LNCaP clone FGC (cell line): ENCODE measurements at regions not wholly inside any gene's neighbourhood (a gene's known extent, or its start where the extent isn't known, plus 50 kb on each side); places are given as distances from the start of the nearest gene placed in this dataset.

ENCODE experiments used
- DNase-seq: peaks from one replicate; pipeline ENCODE4 v3.0.0-alpha.2; 2011; ENCODE audit warnings: low read depth
- H3K4me3 ChIP-seq: 2 replicates; pipeline ENCODE4 v1.5.1; 2011; ENCODE audit warnings: mild to moderate bottlenecking, low read depth, low read length, control low read depth
- TF ChIP-seq, protein P1 (sequence below): IDR thresholded peaks from 2 replicates; pipeline ENCODE4 v1.5.1; 2012; ENCODE audit warnings: mild to moderate bottlenecking; ENCODE audit not compliant: control insufficient read depth, insufficient read depth; ENCODE audit errors: extremely low read depth

DNA sequence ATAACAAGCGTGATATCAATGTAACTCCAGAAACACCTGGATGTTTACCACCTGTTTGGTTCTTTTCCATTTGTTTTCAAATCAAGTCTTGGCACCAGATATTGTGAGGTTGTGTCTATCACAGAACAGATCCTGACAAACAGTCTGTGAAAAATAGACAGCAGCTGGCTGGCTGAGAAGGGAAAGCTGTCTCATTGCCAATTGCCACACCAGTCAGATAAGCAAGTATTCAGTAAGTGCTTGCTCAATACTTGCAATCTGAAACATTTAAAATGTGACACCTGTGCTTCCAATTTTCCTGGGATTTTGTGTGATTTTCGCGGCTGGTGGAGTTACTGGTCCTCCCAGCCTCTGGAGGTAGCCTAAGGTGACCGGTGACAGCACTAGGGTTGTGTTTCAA, 147.9 kb upstream of the MYO3A start:
- no peak for DNase-seq
- no peak overlapping the region for H3K4me3 ChIP-seq
- TF ChIP-seq, protein P1, sequence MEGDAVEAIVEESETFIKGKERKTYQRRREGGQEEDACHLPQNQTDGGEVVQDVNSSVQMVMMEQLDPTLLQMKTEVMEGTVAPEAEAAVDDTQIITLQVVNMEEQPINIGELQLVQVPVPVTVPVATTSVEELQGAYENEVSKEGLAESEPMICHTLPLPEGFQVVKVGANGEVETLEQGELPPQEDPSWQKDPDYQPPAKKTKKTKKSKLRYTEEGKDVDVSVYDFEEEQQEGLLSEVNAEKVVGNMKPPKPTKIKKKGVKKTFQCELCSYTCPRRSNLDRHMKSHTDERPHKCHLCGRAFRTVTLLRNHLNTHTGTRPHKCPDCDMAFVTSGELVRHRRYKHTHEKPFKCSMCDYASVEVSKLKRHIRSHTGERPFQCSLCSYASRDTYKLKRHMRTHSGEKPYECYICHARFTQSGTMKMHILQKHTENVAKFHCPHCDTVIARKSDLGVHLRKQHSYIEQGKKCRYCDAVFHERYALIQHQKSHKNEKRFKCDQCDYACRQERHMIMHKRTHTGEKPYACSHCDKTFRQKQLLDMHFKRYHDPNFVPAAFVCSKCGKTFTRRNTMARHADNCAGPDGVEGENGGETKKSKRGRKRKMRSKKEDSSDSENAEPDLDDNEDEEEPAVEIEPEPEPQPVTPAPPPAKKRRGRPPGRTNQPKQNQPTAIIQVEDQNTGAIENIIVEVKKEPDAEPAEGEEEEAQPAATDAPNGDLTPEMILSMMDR = no peak

DNA sequence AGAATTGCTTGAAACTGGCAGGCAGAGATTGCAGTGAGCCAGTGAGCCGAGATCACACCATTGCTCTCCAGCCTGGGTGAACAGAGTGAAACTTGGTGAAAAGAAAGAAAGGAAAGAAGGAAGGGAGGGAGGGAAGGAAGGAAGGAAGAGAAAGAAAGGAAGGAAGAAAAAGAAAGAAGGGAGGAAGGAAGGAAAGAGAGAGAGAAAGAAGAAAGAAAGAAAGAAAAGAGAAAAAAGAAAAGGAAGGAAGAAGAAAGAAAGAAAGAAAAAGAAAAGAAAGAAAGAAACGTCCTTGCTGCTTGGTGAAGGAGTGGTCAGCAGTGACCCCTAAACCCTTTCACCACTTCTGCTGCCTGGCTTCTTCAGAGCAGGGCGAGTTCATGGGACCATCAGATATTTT, 147.1 kb upstream of the MYO3A start:
- TF ChIP-seq, protein P1 = no peak
- no peak for DNase-seq

DNA sequence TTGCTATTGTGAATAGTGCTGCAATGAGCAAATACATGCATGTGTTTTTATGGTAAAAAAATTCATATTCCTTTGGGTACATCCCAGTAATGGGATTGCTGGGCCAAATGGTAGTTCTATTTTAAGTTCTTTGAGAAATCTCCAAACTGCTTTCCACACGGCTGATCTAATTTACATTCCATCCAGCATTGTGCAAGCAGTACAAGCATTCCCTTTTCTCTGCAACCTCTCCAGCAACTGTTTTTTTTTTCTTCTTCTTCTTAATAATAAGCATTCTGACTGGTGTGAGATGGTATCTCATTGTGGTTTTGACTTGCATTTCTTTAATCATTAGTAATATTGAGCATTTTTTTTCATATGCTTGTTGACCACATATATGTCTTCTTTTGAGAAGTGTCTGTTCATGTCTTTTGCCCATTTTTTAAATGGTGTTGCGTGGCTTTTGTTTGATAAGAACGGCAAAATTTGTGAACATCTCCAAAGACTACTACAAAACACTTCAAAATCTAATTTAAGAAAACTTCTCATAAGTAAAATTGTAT, 136.1 kb upstream of the MYO3A start:
- TF ChIP-seq, protein P1 = no peak
- DNase-seq = no peak
- H3K4me3 ChIP-seq = no peak overlapping the region

More for the DNA sequence above, 147.1 kb upstream of the MYO3A start:
- no peak overlapping the region for H3K4me3 ChIP-seq

DNA sequence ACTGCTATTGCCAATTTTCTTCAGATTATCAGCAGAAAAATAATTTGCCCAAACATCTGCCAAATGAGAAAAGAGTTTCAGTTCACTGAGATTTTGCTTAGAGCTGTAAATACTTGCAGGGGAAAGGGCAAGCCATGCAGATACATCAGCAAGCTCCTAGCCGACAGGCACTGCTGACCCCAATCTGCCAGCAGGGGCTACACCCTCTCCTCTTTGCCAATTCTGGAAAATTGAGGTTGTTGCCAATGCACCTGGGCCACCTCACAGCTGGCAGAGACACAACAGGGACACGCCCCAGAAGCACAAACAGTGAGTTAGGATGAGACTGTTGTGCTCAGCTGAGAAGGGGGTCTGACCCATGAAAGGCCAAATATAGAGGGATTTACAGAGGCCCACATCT, 129.5 kb upstream of the MYO3A start:
- DNase-seq = no peak
- TF ChIP-seq, protein P1 = no peak
- H3K4me3 ChIP-seq = no peak overlapping the region

DNA sequence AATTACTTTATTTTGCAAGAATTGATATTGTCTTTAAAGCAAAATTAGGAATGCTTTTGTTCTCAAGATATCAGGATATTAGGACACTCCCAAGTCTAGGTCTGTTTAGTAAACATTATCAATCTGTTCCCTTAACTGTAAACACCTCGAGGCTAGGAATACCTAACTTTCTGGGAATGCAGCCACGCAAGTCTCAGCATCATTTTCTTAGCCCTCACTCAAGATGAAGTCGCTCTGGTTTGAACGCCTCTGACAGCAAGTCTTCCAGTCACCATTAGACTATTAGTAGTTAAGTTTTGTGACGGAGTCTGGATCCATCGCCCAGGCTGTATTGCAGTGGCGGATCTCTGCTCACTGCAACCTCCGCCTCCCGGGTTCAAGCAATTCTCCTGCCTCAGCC, 128.0 kb upstream of the MYO3A start:
- H3K4me3 ChIP-seq = no peak overlapping the region
- TF ChIP-seq, protein P1 = no peak
- DNase-seq = no peak

DNA sequence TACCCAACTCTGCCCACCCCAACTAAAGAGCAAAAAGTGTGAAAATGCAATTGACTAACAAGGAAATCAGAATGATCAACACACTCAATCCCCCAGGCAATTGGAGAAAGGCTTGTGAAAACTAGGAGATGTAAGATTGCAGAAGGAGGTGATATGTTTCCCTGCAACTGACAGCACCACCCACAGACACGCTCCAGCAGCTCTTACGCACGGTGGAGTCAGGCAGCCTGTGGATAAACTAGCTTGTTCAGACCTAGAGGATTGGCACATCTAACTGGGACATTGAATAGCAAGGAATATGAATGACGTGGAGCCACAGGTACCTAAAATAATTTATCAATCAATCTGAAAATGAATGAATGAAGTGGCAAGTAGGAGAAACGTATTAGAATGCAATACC, 125.7 kb upstream of the MYO3A start:
- TF ChIP-seq, protein P1 = no peak
- DNase-seq = no peak
- no peak overlapping the region for H3K4me3 ChIP-seq

DNA sequence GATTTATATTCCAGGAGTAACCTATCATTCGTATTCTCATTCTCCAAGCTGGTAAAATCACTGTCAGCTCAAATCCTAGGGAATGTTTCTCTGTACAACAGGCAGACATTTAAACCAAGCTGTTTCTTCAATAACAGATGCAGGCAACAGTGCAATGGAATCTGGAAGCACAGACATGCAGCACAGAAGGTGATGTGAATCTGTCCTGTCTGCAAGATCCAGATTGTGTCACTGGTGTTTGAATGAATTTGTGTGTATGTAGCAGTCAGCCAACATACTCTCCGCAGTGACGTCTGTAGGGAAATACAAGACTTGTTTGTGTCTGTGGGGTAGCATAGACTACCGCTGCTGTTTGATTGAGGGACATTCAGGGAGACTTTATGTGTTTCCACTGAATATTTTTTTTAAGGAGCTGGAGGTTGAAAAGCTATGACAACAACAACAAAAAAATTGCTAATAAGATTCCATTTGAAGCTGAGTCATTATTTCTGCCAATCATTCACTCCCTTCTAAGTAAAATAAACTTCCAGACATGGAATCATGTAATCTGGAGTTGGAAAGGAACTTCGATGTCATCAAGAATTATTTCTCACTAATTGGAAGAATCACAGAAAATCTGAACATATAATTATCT, 122.9 kb upstream of the MYO3A start:
- TF ChIP-seq, protein P1 = no peak
- no peak for DNase-seq
- no peak overlapping the region for H3K4me3 ChIP-seq
